GM23338 (cell line): ENCODE measurements at regions not wholly inside any gene's neighbourhood (a gene's known extent, or its start where the extent isn't known, plus 50 kb on each side); places are given as distances from the start of the nearest gene placed in this dataset.

Source experiments
- CREB1 ChIP-seq: fragments of 250-450 bp; sonication (Bioruptor Pico); IDR thresholded peaks from 2 replicates; pipeline ENCODE4 v1.5.0; 2020; ENCODE audit warnings: low read depth, mild to moderate bottlenecking, moderate library complexity
- EZH2 ChIP-seq: fragments of 200-600 bp; sonication (generic); IDR thresholded peaks from one replicate; pipeline ENCODE4 v1.8.0; 2017; ENCODE audit warnings: antibody characterized with exemption, mild to moderate bottlenecking, low read depth; ENCODE audit not compliant: unreplicated experiment
- EZH2phosphoT487 ChIP-seq: fragments of 200-600 bp; sonication (generic); IDR thresholded peaks from one replicate; pipeline ENCODE4 v1.8.1; 2018; ENCODE audit warnings: antibody characterized with exemption; ENCODE audit not compliant: unreplicated experiment
- JUNB ChIP-seq: IDR thresholded peaks from one replicate; pipeline ENCODE4 v1.6.1; 2016; ENCODE audit warnings: antibody characterized with exemption; ENCODE audit not compliant: unreplicated experiment
- POLR2AphosphoS5 ChIP-seq: IDR thresholded peaks from 2 replicates; pipeline ENCODE4 v1.6.1; 2016; ENCODE audit warnings: antibody characterized with exemption, low read depth
- STAT1 ChIP-seq: IDR thresholded peaks from one replicate; pipeline ENCODE4 v1.6.1; 2016; ENCODE audit warnings: antibody characterized with exemption; ENCODE audit not compliant: unreplicated experiment
- ZNF114 ChIP-seq: fragments of 250-450 bp; sonication (Bioruptor Pico); IDR thresholded peaks from 2 replicates; pipeline ENCODE4 v1.5.0; 2020; ENCODE audit warnings: mild to moderate bottlenecking, moderate library complexity
- ZNF331 ChIP-seq: fragments of 250-450 bp; sonication (Bioruptor Pico); IDR thresholded peaks from 2 replicates; pipeline ENCODE4 v1.5.0; 2020; ENCODE audit warnings: low read depth, mild to moderate bottlenecking, moderate library complexity
- TF ChIP-seq, protein P1 (sequence below), 2 experiments: fragments of 200-600 bp in 1 of 2; sonication (generic) in 1 of 2; conservative IDR thresholded peaks; 2 replicates each; pipeline versions ENCODE4 v1.5.1 to v1.6.1; 2016 to 2017; ENCODE audit warnings: antibody characterized with exemption in 2 of 2, low read depth in 2 of 2, mild to moderate bottlenecking in 2 of 2, moderate library complexity in 1 of 2
- TF ChIP-seq, protein P2 (sequence below): IDR thresholded peaks from one replicate; pipeline ENCODE4 v1.6.1; 2018; ENCODE audit warnings: antibody characterized with exemption; ENCODE audit not compliant: unreplicated experiment
- TF ChIP-seq, protein P3 (sequence below): IDR thresholded peaks from 2 replicates; pipeline ENCODE4 v1.6.1; 2016; ENCODE audit warnings: antibody characterized with exemption

DNA sequence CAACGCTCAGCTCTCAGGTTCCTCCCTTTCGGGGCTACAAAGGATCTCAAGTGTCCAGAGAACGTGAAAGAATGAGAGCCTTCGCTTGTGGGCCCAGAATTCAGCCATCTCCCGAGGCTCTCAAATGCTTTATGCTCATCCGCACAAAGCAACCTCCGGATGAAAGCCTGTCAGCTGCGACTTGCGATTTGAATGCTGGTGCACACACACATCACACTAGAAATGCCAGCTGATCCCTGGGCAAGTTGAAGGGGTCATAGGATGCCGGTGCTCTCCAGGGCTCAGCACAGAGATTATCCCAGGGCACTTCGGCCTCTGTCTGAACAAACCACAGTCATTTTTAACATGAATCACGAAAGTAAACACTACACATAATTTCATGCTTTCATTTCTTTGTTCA, 141.8 kb upstream of the MYT1L start:
- TF ChIP-seq, protein P1, sequence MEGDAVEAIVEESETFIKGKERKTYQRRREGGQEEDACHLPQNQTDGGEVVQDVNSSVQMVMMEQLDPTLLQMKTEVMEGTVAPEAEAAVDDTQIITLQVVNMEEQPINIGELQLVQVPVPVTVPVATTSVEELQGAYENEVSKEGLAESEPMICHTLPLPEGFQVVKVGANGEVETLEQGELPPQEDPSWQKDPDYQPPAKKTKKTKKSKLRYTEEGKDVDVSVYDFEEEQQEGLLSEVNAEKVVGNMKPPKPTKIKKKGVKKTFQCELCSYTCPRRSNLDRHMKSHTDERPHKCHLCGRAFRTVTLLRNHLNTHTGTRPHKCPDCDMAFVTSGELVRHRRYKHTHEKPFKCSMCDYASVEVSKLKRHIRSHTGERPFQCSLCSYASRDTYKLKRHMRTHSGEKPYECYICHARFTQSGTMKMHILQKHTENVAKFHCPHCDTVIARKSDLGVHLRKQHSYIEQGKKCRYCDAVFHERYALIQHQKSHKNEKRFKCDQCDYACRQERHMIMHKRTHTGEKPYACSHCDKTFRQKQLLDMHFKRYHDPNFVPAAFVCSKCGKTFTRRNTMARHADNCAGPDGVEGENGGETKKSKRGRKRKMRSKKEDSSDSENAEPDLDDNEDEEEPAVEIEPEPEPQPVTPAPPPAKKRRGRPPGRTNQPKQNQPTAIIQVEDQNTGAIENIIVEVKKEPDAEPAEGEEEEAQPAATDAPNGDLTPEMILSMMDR (conservative IDR thresholded peaks at IDR 0.05; ENCODE audit: low read depth in 2 of 2) = no peak
- no peak for TF ChIP-seq EZH2
- TF ChIP-seq, protein P2, sequence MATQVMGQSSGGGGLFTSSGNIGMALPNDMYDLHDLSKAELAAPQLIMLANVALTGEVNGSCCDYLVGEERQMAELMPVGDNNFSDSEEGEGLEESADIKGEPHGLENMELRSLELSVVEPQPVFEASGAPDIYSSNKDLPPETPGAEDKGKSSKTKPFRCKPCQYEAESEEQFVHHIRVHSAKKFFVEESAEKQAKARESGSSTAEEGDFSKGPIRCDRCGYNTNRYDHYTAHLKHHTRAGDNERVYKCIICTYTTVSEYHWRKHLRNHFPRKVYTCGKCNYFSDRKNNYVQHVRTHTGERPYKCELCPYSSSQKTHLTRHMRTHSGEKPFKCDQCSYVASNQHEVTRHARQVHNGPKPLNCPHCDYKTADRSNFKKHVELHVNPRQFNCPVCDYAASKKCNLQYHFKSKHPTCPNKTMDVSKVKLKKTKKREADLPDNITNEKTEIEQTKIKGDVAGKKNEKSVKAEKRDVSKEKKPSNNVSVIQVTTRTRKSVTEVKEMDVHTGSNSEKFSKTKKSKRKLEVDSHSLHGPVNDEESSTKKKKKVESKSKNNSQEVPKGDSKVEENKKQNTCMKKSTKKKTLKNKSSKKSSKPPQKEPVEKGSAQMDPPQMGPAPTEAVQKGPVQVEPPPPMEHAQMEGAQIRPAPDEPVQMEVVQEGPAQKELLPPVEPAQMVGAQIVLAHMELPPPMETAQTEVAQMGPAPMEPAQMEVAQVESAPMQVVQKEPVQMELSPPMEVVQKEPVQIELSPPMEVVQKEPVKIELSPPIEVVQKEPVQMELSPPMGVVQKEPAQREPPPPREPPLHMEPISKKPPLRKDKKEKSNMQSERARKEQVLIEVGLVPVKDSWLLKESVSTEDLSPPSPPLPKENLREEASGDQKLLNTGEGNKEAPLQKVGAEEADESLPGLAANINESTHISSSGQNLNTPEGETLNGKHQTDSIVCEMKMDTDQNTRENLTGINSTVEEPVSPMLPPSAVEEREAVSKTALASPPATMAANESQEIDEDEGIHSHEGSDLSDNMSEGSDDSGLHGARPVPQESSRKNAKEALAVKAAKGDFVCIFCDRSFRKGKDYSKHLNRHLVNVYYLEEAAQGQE = no peak
- TF ChIP-seq POLR2AphosphoS5 = no peak
- TF ChIP-seq CREB1 (CRISPR knock-in tag) = no peak
- no peak for TF ChIP-seq EZH2phosphoT487
- no peak for TF ChIP-seq ZNF114 (CRISPR knock-in tag)
- TF ChIP-seq, protein P3, sequence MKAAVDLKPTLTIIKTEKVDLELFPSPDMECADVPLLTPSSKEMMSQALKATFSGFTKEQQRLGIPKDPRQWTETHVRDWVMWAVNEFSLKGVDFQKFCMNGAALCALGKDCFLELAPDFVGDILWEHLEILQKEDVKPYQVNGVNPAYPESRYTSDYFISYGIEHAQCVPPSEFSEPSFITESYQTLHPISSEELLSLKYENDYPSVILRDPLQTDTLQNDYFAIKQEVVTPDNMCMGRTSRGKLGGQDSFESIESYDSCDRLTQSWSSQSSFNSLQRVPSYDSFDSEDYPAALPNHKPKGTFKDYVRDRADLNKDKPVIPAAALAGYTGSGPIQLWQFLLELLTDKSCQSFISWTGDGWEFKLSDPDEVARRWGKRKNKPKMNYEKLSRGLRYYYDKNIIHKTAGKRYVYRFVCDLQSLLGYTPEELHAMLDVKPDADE = no peak
- no peak for TF ChIP-seq STAT1
- no peak for TF ChIP-seq JUNB
- TF ChIP-seq ZNF331 (CRISPR knock-in tag) = no peak
